Parathyroid adenoma (tissue), 2 donors: ENCODE measurements at regions not wholly inside any gene's neighbourhood (a gene's known extent, or its start where the extent isn't known, plus 50 kb on each side); places are given as distances from the start of the nearest gene placed in this dataset.

ENCODE experiments used
- H2AFZ ChIP-seq: fragments of 300-600 bp; sonication (generic); one replicate; pipeline ENCODE4 v1.7.0; 2017; ENCODE audit warnings: antibody characterized with exemption, mild to moderate bottlenecking
- H3K27ac ChIP-seq: fragments of 300-600 bp; sonication (generic); one replicate; pipeline ENCODE4 v1.7.0; 2017
- H3K27me3 ChIP-seq: fragments of 300-600 bp; sonication (generic); one replicate; pipeline ENCODE4 v1.7.0; 2017; ENCODE audit warnings: low read length; ENCODE audit not compliant: control insufficient read depth, insufficient read depth
- H3K36me3 ChIP-seq: fragments of 300-600 bp; sonication (generic); one replicate; pipeline ENCODE4 v1.7.0; 2017; ENCODE audit warnings: low read length; ENCODE audit not compliant: control insufficient read depth, insufficient read depth
- H3K4me1 ChIP-seq: fragments of 300-600 bp; sonication (generic); one replicate; pipeline ENCODE4 v1.7.0; 2017; ENCODE audit warnings: control low read depth
- H3K4me2 ChIP-seq: fragments of 300-600 bp; sonication (generic); one replicate; pipeline ENCODE4 v1.7.0; 2017; ENCODE audit warnings: low read length
- H3K4me3 ChIP-seq: fragments of 300-600 bp; sonication (generic); one replicate; pipeline ENCODE4 v1.7.0; 2017; ENCODE audit warnings: low read depth, low read length
- H3K79me2 ChIP-seq: fragments of 300-600 bp; sonication (generic); one replicate; pipeline ENCODE4 v1.7.0; 2017; ENCODE audit warnings: control low read depth
- H3K9ac ChIP-seq: fragments of 300-600 bp; sonication (generic); one replicate; pipeline ENCODE4 v1.7.0; 2017; ENCODE audit warnings: mild to moderate bottlenecking
- H3K9me3 ChIP-seq: fragments of 300-600 bp; sonication (generic); one replicate; pipeline ENCODE4 v1.7.0; 2017; ENCODE audit warnings: low read length; ENCODE audit not compliant: control insufficient read depth
- TF ChIP-seq, protein P1 (sequence below): fragments of 300-600 bp; sonication (generic); IDR thresholded peaks from one replicate; pipeline ENCODE4 v1.7.0; 2017; ENCODE audit warnings: antibody characterized with exemption, mild to moderate bottlenecking
- donor health status: primary hyperparathyroidism.

GRCh38 chr3:102105193-102105592, 255.9 kb downstream of the NFKBIZ start:
- H2AFZ ChIP-seq, result no peak overlapping the region
- no peak overlapping the region for H3K27ac ChIP-seq
- TF ChIP-seq, protein P1, sequence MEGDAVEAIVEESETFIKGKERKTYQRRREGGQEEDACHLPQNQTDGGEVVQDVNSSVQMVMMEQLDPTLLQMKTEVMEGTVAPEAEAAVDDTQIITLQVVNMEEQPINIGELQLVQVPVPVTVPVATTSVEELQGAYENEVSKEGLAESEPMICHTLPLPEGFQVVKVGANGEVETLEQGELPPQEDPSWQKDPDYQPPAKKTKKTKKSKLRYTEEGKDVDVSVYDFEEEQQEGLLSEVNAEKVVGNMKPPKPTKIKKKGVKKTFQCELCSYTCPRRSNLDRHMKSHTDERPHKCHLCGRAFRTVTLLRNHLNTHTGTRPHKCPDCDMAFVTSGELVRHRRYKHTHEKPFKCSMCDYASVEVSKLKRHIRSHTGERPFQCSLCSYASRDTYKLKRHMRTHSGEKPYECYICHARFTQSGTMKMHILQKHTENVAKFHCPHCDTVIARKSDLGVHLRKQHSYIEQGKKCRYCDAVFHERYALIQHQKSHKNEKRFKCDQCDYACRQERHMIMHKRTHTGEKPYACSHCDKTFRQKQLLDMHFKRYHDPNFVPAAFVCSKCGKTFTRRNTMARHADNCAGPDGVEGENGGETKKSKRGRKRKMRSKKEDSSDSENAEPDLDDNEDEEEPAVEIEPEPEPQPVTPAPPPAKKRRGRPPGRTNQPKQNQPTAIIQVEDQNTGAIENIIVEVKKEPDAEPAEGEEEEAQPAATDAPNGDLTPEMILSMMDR, result no peak
- no peaks in the 10 kb centered on the region for H3K27me3 ChIP-seq
- H3K9me3 ChIP-seq, result no peaks in the 10 kb centered on the region
- no peak overlapping the region for H3K4me2 ChIP-seq
- H3K4me1 ChIP-seq, result no peaks in the 10 kb centered on the region
- no peaks in the 10 kb centered on the region for H3K79me2 ChIP-seq
- no peaks in the 10 kb centered on the region for H3K36me3 ChIP-seq
- H3K9ac ChIP-seq, result no peak overlapping the region
- no peak overlapping the region for H3K4me3 ChIP-seq

GRCh38 chr3:102106416-102107097, 257.2 kb downstream of the NFKBIZ start:
- Histone ChIP-seq H3K9ac (no peak overlapping the region), H3K36me3 (no peaks in the 10 kb centered on the region), H3K9me3 (no peaks in the 10 kb centered on the region), H2AFZ (no peak overlapping the region), H3K27ac (no peak overlapping the region), H3K27me3 (no peaks in the 10 kb centered on the region), H3K4me3 (no peak overlapping the region), H3K79me2 (no peaks in the 10 kb centered on the region), H3K4me2 (no peak overlapping the region), H3K4me1 (no peaks in the 10 kb centered on the region)
- TF ChIP-seq, protein P1, result no peak

DNA sequence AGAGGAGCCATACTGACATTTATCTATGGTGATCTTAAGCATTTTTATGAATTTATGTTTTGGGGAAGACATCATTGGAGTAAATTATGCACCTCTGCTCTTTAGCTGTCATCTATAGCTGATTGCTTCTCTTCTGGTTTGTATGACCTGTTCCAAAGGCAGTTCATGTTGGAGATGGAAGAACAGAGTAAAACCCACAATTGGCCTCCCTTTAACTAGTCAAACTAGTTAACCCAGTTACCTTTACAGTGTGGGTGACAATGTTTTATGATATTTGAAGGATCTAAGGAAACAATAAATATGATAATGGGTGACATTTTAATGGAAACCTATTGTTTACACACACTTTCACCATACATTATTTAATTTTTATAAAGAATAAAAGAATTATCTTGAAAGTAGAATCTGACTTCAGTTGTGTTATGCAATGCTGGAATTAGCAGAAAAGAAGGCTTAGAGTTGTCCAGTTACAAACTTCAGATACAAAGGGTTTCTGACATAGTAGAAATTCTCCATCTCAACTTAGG, 263.5 kb downstream of the NFKBIZ start:
- no peak overlapping the region for H2AFZ ChIP-seq
- H3K27me3 ChIP-seq, result no peaks in the 10 kb centered on the region
- H3K4me2 ChIP-seq, result no peak overlapping the region
- H3K36me3 ChIP-seq, result no peaks in the 10 kb centered on the region
- TF ChIP-seq, protein P1, result no peak
- no peaks in the 10 kb centered on the region for H3K4me1 ChIP-seq
- H3K9ac ChIP-seq, result no peak overlapping the region
- H3K9me3 ChIP-seq, result no peaks in the 10 kb centered on the region
- H3K79me2 ChIP-seq, result no peaks in the 10 kb centered on the region
- no peak overlapping the region for H3K4me3 ChIP-seq
- H3K27ac ChIP-seq, result no peak overlapping the region

- no peak overlapping the region for H3K4me3 ChIP-seq
- no peak overlapping the region for H2AFZ ChIP-seq
- H3K79me2 ChIP-seq, result no peaks in the 10 kb centered on the region
- TF ChIP-seq, protein P1, result no peak
- no peaks in the 10 kb centered on the region for H3K4me1 ChIP-seq
- H3K9me3 ChIP-seq, result no peaks in the 10 kb centered on the region
- no peak overlapping the region for H3K4me2 ChIP-seq
- no peak overlapping the region for H3K27ac ChIP-seq
- H3K9ac ChIP-seq, result no peak overlapping the region
- H3K36me3 ChIP-seq, result no peaks in the 10 kb centered on the region
- H3K27me3 ChIP-seq, result no peaks in the 10 kb centered on the region
Measured at GRCh38 chr3:102113421-102114041, 264.2 kb downstream of the NFKBIZ start.
